Daoy (cell line): ENCODE measurements at regions not wholly inside any gene's neighbourhood (a gene's known extent, or its start where the extent isn't known, plus 50 kb on each side); places are given as distances from the start of the nearest gene placed in this dataset.
A peak's percentile ranks its signal among the peaks of the same experiment; 100 is the strongest.
"Not testable (repeated sequence)": the region's sequence is repeated elsewhere in the genome, so short reads cannot be mapped to it uniquely, and the experiment has no call there.

ENCODE experiments used
- DNase-seq: peaks from one replicate; pipeline ENCODE4 v3.0.0-alpha.2; 2015; ENCODE audit warnings: low read depth

GRCh38 chr1:29630756-29631155, 394.4 kb downstream of the PTPRU start:
- DNase-seq, result no peak

GRCh38 chr1:29629814-29630516, 393.6 kb downstream of the PTPRU start:
- no peak for DNase-seq

GRCh38 chr1:29629401-29629800, 393.1 kb downstream of the PTPRU start:
- no peak for DNase-seq

- no peak for DNase-seq
These were observed 391.9 kb downstream of the PTPRU start for GRCh38 chr1:29628190-29628589.

GRCh38 chr1:29626726-29627125, 390.4 kb downstream of the PTPRU start:
- DNase-seq, result no peak

GRCh38 chr1:29626066-29626465, 389.7 kb downstream of the PTPRU start:
- no peak for DNase-seq

- DNase-seq, result no peak
These were observed 388.7 kb downstream of the PTPRU start for GRCh38 chr1:29625084-29625420.

- no peak for DNase-seq
These were observed 388.2 kb downstream of the PTPRU start for GRCh38 chr1:29624320-29625083.

- DNase-seq, result no peak
These were observed 387.2 kb downstream of the PTPRU start for GRCh38 chr1:29623501-29623900.

- DNase-seq, result no peak
These were observed 385.6 kb downstream of the PTPRU start for GRCh38 chr1:29621826-29622435.

GRCh38 chr1:29620631-29621030, 384.3 kb downstream of the PTPRU start:
- DNase-seq, result no peak

GRCh38 chr1:29607236-29607635, 370.9 kb downstream of the PTPRU start:
- DNase-seq, result no peak

- DNase-seq, result not testable (repeated sequence)
These were observed 368.5 kb downstream of the PTPRU start for GRCh38 chr1:29604796-29605195.

GRCh38 chr1:29603622-29604021, 367.3 kb downstream of the PTPRU start:
- DNase-seq, result no peak

GRCh38 chr1:29602203-29602602, 365.9 kb downstream of the PTPRU start:
- no peak for DNase-seq

- DNase-seq, result no peak
These were observed 364.7 kb downstream of the PTPRU start for GRCh38 chr1:29601021-29601420.

- no peak for DNase-seq
These were observed 363.5 kb downstream of the PTPRU start for GRCh38 chr1:29599826-29600225.

GRCh38 chr1:29599071-29599470, 362.7 kb downstream of the PTPRU start:
- DNase-seq, result no peak

GRCh38 chr1:29597861-29598260, 361.5 kb downstream of the PTPRU start:
- no peak for DNase-seq

GRCh38 chr1:29593601-29594382, 357.5 kb downstream of the PTPRU start:
- DNase-seq, result no peak

- DNase-seq, result peak; percentile 32
These were observed 356.4 kb downstream of the PTPRU start for GRCh38 chr1:29592731-29593130.

- no peak for DNase-seq
These were observed 355.9 kb downstream of the PTPRU start for GRCh38 chr1:29592261-29592615.
